GM12865 (cell line): ENCODE measurements at regions not wholly inside any gene's neighbourhood (a gene's known extent, or its start where the extent isn't known, plus 50 kb on each side); places are given as distances from the start of the nearest gene placed in this dataset.

ENCODE experiments used
- DNase-seq: peaks from one replicate; pipeline ENCODE4 v3.0.0; 2010; ENCODE audit warnings: low read depth
- H3K4me3 ChIP-seq: 2 replicates; pipeline ENCODE4 v1.5.1; 2011; ENCODE audit warnings: mild to moderate bottlenecking, low read depth, low read length, control low read depth
- CTCF ChIP-seq: IDR thresholded peaks from 2 replicates; pipeline ENCODE4 v1.5.1; 2011; ENCODE audit warnings: low read length, control low read depth, low read depth, inconsistent platforms; ENCODE audit not compliant: insufficient read depth; ENCODE audit errors: missing control alignments

GRCh38 chr4:15234116-15234855 lies 193.5 kb upstream of the C1QTNF7 start:
- no peak for TF ChIP-seq CTCF
- H3K4me3 ChIP-seq, result no peak overlapping the region
- no peak for DNase-seq

- no peak for DNase-seq
- H3K4me3 ChIP-seq, result no peak overlapping the region
- no peak for TF ChIP-seq CTCF
These were observed 193.0 kb upstream of the C1QTNF7 start for GRCh38 chr4:15234856-15235126.

- no peak overlapping the region for H3K4me3 ChIP-seq
- no peak for DNase-seq
- TF ChIP-seq CTCF, result no peak
These were observed 192.7 kb upstream of the C1QTNF7 start for GRCh38 chr4:15235135-15235534.

- TF ChIP-seq CTCF, result no peak
These were observed 190.1 kb upstream of the C1QTNF7 start for GRCh38 chr4:15237648-15238230.

GRCh38 chr4:15238720-15239119 lies 189.1 kb upstream of the C1QTNF7 start:
- DNase-seq, result peak; percentile 33
- TF ChIP-seq CTCF, result peak; percentile 47
- no peak overlapping the region for H3K4me3 ChIP-seq

More at GRCh38 chr4:15237648-15238230, 190.1 kb upstream of the C1QTNF7 start:
- no peak overlapping the region for H3K4me3 ChIP-seq
- DNase-seq, result no peak

GRCh38 chr4:15239866-15240265 lies 188.0 kb upstream of the C1QTNF7 start:
- no peak for DNase-seq
- TF ChIP-seq CTCF, result no peak
- H3K4me3 ChIP-seq, result no peak overlapping the region

- no peak for DNase-seq
- H3K4me3 ChIP-seq, result no peak overlapping the region
- no peak for TF ChIP-seq CTCF
These were observed 187.1 kb upstream of the C1QTNF7 start for GRCh38 chr4:15240764-15241163.
